Retinal pigment epithelial cell (primary cell): ENCODE measurements at regions not wholly inside any gene's neighbourhood (a gene's known extent, or its start where the extent isn't known, plus 50 kb on each side); places are given as distances from the start of the nearest gene placed in this dataset.

Source experiments
- DNase-seq: peaks from one replicate; pipeline ENCODE4 v3.0.0-alpha.2; 2010; ENCODE audit warnings: low read depth
- H3K4me3 ChIP-seq: 2 replicates; pipeline ENCODE4 v1.5.1; 2011; ENCODE audit warnings: mild to moderate bottlenecking, low read length, control low read depth, moderate library complexity
- TF ChIP-seq, protein P1 (sequence below): conservative IDR thresholded peaks from 2 replicates; pipeline ENCODE4 v1.5.1; 2011; ENCODE audit warnings: low read depth, low read length, control low read depth, inconsistent platforms

DNA sequence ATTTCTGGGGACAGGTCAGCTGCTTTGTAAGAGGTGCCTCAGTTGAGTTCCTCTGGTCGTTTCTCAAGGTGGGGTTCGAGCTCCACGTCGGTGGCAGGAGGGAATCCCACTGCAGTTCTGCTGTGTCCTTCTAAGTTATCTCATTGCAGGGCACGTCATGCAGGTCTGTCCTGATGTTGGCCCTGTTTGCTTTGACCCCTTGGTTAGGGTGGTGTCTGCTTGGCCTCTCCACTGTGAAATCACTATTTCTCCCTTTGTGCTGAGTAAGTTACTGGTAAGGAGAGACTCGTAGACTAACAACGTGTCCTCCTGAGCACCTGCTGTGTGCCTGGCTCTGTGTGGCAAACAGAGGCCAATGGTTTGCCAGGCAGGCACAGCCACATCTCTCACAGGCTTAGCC lies 372.9 kb upstream of the ZMIZ1 start:
- no peak overlapping the region for H3K4me3 ChIP-seq
- TF ChIP-seq, protein P1, sequence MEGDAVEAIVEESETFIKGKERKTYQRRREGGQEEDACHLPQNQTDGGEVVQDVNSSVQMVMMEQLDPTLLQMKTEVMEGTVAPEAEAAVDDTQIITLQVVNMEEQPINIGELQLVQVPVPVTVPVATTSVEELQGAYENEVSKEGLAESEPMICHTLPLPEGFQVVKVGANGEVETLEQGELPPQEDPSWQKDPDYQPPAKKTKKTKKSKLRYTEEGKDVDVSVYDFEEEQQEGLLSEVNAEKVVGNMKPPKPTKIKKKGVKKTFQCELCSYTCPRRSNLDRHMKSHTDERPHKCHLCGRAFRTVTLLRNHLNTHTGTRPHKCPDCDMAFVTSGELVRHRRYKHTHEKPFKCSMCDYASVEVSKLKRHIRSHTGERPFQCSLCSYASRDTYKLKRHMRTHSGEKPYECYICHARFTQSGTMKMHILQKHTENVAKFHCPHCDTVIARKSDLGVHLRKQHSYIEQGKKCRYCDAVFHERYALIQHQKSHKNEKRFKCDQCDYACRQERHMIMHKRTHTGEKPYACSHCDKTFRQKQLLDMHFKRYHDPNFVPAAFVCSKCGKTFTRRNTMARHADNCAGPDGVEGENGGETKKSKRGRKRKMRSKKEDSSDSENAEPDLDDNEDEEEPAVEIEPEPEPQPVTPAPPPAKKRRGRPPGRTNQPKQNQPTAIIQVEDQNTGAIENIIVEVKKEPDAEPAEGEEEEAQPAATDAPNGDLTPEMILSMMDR, result no peak
- DNase-seq, result no peak

DNA sequence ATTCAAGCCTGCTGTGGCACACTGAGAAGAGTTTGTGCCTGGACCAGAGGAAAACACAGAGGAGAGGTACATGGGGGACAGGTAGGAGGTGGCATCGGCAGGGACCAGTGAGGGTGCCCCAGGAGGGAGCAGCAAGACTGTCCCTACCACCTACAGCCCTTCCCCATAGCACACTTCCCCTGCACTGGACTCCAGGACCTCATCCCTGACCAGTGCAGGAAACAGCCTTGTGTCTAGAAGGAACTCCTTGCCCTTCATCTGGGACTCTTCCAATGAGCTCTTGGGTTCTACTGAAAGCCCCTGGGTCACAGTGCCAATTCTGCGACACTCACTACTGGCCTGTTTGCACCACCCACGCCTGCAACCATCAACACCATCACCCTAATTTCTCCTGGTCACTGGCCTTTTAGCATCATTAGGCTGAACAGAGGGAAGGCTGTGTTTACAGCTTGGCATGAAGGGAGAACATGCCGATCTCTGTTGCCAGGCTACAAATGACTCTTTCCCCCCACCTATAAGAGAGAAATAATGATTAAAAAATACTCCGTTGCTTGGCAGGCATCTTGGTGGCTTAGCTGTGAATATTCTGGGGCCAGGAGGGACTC lies 371.9 kb upstream of the ZMIZ1 start:
- TF ChIP-seq, protein P1, result no peak
- no peak for DNase-seq
- no peak overlapping the region for H3K4me3 ChIP-seq

DNA sequence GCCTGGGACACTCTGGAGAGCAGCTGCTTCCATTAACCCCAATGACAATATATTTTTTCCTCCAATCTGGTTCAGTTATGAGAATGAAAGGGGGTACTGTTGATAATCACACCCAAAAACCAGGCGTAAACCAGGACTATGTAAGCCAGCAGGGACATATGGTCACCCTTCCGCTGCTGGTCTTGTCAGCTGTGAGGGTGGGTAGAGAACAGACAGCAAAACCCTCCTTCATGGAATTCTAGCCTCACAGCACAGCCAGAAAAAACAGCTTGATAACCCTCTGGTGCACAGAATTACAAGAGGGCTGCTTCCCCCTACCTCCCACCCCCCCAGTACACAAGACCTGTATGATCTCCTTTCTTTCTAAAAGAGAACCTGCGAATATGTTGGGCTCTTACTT lies 368.8 kb upstream of the ZMIZ1 start:
- H3K4me3 ChIP-seq, result no peak overlapping the region
- DNase-seq, result no peak
- TF ChIP-seq, protein P1, result no peak

DNA sequence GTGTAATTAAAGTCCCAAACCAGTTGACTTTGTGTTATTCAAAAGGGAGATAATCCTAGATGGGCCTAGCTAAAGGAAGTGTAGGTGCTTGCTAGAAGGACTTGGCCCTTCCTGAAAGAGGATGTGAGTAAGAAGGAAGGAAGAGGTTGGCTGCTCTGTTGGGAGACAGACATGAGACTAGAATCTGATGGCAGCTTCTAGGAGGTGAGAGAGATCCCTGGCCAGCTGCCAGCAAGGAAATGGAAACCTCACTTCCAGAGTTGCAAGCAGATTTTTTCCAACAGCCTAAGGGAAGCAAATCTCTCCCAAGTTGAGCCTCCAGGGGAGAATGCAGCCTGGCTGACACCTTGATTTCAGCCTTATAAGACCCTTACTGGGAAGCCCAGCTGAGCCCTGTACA lies 368.4 kb upstream of the ZMIZ1 start:
- H3K4me3 ChIP-seq, result no peak overlapping the region
- TF ChIP-seq, protein P1, result no peak
- no peak for DNase-seq

DNA sequence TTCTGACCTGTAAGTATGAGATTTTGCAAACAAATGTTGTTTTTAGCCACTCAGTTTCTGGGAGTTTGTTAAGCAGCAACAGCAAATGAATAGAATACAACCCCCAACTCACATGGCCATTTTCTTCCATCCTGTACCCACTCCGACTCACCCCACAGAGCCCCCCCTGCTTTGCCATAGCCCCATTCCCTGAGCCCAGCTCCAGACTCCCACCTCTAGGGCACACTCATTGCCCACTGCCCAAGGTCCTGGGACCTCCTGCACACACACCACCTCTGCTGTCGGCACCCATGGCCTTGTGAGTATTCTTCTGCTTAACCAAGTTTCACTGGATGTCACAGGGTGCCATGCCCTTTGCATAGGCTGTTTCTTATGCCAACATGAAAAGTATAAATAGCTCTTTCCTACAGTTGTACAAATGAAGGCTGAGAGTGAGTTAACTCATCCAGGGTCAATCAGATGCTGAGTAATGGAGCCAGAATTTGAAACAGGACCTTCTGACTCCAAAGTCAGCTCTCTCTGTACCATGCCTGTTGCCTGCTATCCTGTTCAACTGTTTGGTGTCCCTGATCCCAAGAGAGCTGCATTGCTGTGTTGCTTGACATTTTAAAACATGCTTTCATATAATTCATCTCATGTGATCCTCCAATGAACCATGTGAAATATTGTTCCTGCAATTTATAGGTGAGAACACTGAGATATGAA lies 367.8 kb upstream of the ZMIZ1 start:
- no peak overlapping the region for H3K4me3 ChIP-seq
- no peak for DNase-seq
- TF ChIP-seq, protein P1, result no peak

DNA sequence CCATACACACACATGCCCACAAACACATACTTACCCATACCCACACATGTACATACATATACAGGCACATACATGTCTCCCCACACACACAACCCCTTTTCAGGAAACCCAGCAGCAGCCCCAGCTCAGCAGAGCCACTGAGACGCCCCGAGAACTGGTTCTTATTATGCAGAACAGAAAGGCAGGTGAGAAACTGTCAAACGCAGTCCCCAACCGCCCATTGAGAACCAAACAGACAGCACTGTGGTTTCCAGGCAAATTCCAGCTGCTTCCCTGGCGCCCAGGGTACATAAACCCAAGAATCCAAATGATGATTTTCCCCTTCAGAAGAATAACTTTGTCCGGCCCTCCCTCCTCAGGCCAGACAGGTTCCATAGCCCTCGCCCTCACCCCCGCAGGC lies 366.6 kb upstream of the ZMIZ1 start:
- no peak overlapping the region for H3K4me3 ChIP-seq
- DNase-seq, result no peak
- TF ChIP-seq, protein P1, result no peak

DNA sequence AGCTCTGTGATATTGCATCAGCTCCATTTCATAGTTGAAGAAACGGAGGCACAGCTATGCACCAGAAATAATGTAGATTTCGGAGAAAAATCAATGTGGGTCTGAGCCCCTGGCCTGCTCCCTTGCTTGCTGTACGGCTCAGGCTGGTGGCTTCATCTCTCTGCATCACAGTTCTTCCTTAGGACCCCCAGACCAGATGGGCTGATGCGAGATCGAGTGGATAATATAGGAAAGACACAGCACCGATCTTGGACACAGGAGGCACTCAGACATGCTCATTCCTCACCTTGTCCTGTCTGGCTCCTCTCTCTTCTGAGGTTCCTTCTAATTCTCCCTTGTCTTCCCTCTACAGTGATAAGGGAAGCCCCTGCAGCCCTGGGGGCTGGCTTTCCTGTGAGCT lies 365.9 kb upstream of the ZMIZ1 start:
- TF ChIP-seq, protein P1, result no peak
- no peak for DNase-seq

More for the DNA sequence above, 365.9 kb upstream of the ZMIZ1 start:
- H3K4me3 ChIP-seq, result no peak overlapping the region
